ENCODE measurements at regions not wholly inside any gene's neighbourhood (a gene's known extent, or its start where the extent isn't known, plus 50 kb on each side); places are given as distances from the start of the nearest gene placed in this dataset.

DNA sequence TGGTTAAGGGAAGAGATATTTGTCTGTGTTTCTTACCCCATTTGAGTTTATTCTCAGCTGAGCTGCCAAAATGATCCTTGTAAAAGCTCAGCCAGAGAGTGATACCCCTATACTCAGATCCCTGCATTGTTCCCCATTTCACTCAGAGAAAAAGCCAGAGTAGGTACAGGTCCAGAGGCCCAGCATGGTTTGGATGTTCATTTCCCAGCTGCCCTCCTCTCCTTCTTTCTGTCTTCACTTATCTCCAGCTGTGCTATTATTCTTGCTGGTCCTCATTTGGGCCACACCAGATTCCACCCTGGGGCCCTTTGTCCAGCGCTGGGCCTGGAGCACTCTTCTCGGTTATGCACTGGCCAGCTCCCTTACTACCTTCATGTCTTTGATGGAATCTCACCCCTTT is 187.7 kb downstream of the CHRM3 start:
- Histone ChIP-seq H3K27ac (no peak overlapping the region), H3K9me3 (no peaks in the 10 kb centered on the region), H3K4me3 (no peak overlapping the region), H3K27me3 (no peaks in the 10 kb centered on the region), H3K4me1 (no peaks in the 10 kb centered on the region), H3K36me3 (no peaks in the 10 kb centered on the region)
- TF ChIP-seq, protein P1, sequence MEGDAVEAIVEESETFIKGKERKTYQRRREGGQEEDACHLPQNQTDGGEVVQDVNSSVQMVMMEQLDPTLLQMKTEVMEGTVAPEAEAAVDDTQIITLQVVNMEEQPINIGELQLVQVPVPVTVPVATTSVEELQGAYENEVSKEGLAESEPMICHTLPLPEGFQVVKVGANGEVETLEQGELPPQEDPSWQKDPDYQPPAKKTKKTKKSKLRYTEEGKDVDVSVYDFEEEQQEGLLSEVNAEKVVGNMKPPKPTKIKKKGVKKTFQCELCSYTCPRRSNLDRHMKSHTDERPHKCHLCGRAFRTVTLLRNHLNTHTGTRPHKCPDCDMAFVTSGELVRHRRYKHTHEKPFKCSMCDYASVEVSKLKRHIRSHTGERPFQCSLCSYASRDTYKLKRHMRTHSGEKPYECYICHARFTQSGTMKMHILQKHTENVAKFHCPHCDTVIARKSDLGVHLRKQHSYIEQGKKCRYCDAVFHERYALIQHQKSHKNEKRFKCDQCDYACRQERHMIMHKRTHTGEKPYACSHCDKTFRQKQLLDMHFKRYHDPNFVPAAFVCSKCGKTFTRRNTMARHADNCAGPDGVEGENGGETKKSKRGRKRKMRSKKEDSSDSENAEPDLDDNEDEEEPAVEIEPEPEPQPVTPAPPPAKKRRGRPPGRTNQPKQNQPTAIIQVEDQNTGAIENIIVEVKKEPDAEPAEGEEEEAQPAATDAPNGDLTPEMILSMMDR (IDR thresholded peaks at IDR 0.05) = no peak
- no peak for TF ChIP-seq POLR2A (IDR thresholded peaks at IDR 0.05)
- no peak for TF ChIP-seq EP300 (IDR thresholded peaks at IDR 0.05)
- TF ChIP-seq POLR2AphosphoS5 (IDR thresholded peaks at IDR 0.05) = no peak
- intact Hi-C loops (cut with DNase I) = no loop called here
- WGBS, 2 donors = 93 to 95% methylated on average over 2 of the region's 2 CpGs
- no peak for DNase-seq

DNA sequence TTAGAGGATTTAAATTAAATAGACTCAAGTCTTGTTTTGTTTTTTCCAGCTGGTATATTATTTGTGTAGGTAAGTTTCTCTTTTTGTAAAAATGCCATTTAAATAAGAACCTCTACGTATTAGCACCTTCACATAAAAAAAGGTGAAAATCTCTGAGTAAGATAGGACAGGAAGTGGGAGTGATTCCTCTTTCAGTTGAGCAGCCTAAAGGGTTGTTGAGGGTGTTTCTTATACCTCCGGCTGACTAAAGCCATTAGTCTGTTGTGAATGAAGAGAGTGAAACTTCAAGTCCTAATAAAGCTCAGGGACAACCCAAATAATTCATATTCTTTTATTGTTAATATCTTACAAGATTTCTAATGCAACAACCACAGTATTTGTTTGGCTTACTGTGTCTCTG is 188.7 kb downstream of the CHRM3 start:
- H3K4me3 ChIP-seq = no peak overlapping the region
- WGBS, 2 donors = 75 to 91% methylated on average over 2 of the region's 2 CpGs
- no peak overlapping the region for H3K27ac ChIP-seq
- H3K27me3 ChIP-seq = no peaks in the 10 kb centered on the region
- H3K4me1 ChIP-seq = no peaks in the 10 kb centered on the region
- no peaks in the 10 kb centered on the region for H3K9me3 ChIP-seq
- TF ChIP-seq POLR2A (IDR thresholded peaks at IDR 0.05) (no peak), EP300 (IDR thresholded peaks at IDR 0.05) (no peak), POLR2AphosphoS5 (IDR thresholded peaks at IDR 0.05) (no peak)
- TF ChIP-seq, protein P1 (IDR thresholded peaks at IDR 0.05) = no peak
- DNase-seq = no peak
- intact Hi-C loops (cut with DNase I) = no loop called here
- no peaks in the 10 kb centered on the region for H3K36me3 ChIP-seq

DNA sequence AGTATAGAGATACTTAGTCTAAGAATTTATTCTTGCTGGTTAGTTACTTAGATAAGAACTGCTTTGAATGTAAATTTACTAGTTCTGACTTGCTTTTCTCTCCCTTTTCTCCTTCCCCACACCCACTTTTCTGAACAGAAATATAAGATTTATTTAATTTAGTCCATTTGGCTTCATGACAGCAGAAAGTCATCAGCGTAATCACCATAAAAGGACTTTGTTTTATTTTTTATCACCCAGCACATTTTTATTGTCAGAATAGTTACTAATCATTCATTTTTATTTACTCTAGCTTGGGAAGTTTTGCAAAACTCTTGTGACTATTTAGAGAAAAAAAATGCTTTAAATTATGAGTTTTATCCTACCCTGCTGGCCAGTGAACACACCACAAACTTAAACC is 197.2 kb downstream of the CHRM3 start:
- no peaks in the 10 kb centered on the region for H3K9me3 ChIP-seq
- 13 to 58% methylated on average over 1 of the region's 1 CpG for WGBS, 2 donors
- DNase-seq = no peak
- peak overlapping the region in 1 of 4 donors; percentile 21 for H3K27ac ChIP-seq
- intact Hi-C loops (cut with DNase I) = no loop called here
- H3K4me3 ChIP-seq = no peak overlapping the region
- H3K36me3 ChIP-seq = no peaks in the 10 kb centered on the region
- no peaks in the 10 kb centered on the region for H3K27me3 ChIP-seq
- no peak for TF ChIP-seq POLR2AphosphoS5 (IDR thresholded peaks at IDR 0.05)
- TF ChIP-seq, protein P1 (IDR thresholded peaks at IDR 0.05) = no peak
- TF ChIP-seq POLR2A (IDR thresholded peaks at IDR 0.05) = no peak
- TF ChIP-seq EP300 (IDR thresholded peaks at IDR 0.05) = no peak
- peaks cover 0 to 34% (median 20%) of the 10 kb centered on the region in 4 donors for H3K4me1 ChIP-seq

DNA sequence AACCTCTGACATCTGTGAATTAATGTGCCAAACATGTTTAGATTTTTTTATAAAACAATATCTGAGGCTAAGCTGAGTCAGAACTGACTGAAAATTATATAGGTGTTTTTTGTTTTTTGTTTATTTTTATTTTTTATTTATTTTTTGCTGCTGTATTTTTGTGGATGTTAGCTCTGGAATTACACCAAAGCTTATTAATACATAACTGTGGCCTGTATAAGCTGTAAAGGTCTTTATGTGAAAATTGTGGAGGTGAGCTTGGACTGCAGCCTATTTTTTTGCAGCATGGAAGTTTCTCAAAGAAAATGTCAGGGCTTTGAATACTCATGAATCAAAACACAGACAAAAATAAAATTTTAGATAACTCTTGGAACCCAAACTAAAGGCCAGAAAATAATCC is 199.8 kb downstream of the CHRM3 start:
- TF ChIP-seq, protein P1 (IDR thresholded peaks at IDR 0.05) = no peak
- TF ChIP-seq POLR2A (IDR thresholded peaks at IDR 0.05) = no peak
- TF ChIP-seq EP300 (IDR thresholded peaks at IDR 0.05) = no peak
- TF ChIP-seq POLR2AphosphoS5 (IDR thresholded peaks at IDR 0.05) = no peak
- no peak overlapping the region for H3K27ac ChIP-seq
- H3K9me3 ChIP-seq = no peaks in the 10 kb centered on the region
- no peaks in the 10 kb centered on the region for H3K36me3 ChIP-seq
- DNase-seq = no peak
- intact Hi-C loops (cut with DNase I) = no loop called here
- no peaks in the 10 kb centered on the region for H3K27me3 ChIP-seq
- peaks cover 0 to 34% (median 18%) of the 10 kb centered on the region in 4 donors for H3K4me1 ChIP-seq
- no peak overlapping the region for H3K4me3 ChIP-seq

DNA sequence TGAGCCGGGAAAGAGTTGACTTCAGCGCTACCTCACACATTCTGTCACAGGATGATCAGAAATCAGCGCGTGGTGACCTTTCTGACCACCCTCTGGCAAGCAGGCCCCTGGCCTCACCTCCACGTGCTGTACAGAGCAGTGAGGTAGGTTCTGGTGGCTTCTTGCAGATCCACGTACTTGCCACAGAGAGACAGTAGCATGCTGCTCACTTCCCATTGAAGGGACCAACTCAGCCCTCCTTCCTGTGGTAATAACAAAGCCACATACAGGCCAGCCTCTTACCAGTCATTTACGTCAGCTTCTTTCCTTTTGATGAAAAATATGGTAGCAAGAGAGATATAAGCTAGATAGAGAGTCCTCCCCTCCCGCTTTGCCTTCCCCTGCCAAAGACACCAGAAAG is 200.7 kb downstream of the CHRM3 start:
- Histone ChIP-seq H3K9me3 (no peaks in the 10 kb centered on the region), H3K27me3 (no peaks in the 10 kb centered on the region), H3K36me3 (no peaks in the 10 kb centered on the region), H3K4me3 (no peak overlapping the region), H3K27ac (peak overlapping the region in 1 of 4 donors; percentile 41), H3K4me1 (peaks cover 0 to 34% (median 17%) of the 10 kb centered on the region in 4 donors)
- WGBS, 2 donors = 79% methylated on average over 8 of the region's 8 CpGs
- TF ChIP-seq POLR2A (IDR thresholded peaks at IDR 0.05) (no peak), EP300 (IDR thresholded peaks at IDR 0.05) (no peak), POLR2AphosphoS5 (IDR thresholded peaks at IDR 0.05) (no peak)
- TF ChIP-seq, protein P1 (IDR thresholded peaks at IDR 0.05) = no peak
- intact Hi-C loops (cut with DNase I) = no loop called here
- DNase-seq = no peak
